AG08395 (cell line): ENCODE measurements at regions not wholly inside any gene's neighbourhood (a gene's known extent, or its start where the extent isn't known, plus 50 kb on each side); places are given as distances from the start of the nearest gene placed in this dataset.

Experiments
- DNase-seq: peaks from one replicate; pipeline ENCODE4 v3.0.0; 2012; ENCODE audit warnings: mixed read lengths, low spot score

GRCh38 chr1:193435781-193436180 lies 249.4 kb upstream of the B3GALT2 start:
- DNase-seq, result no peak

- DNase-seq, result no peak
Measured at GRCh38 chr1:193434319-193434718, 247.9 kb upstream of the B3GALT2 start.

GRCh38 chr1:193433599-193433998 lies 247.2 kb upstream of the B3GALT2 start:
- no peak for DNase-seq

GRCh38 chr1:193432979-193433587 lies 246.7 kb upstream of the B3GALT2 start:
- no peak for DNase-seq

GRCh38 chr1:193431265-193431977 lies 245.0 kb upstream of the B3GALT2 start:
- DNase-seq, result no peak

GRCh38 chr1:193427524-193427923 lies 241.1 kb upstream of the B3GALT2 start:
- DNase-seq, result no peak

- DNase-seq, result no peak
Measured at GRCh38 chr1:193426061-193426460, 239.6 kb upstream of the B3GALT2 start.

- no peak for DNase-seq
Measured at GRCh38 chr1:193421487-193421886, 235.1 kb upstream of the B3GALT2 start.

- no peak for DNase-seq
Measured at GRCh38 chr1:193419295-193419694, 232.9 kb upstream of the B3GALT2 start.

GRCh38 chr1:193418745-193419058 lies 232.3 kb upstream of the B3GALT2 start:
- no peak for DNase-seq

- DNase-seq, result peak; percentile 32
Measured at GRCh38 chr1:193417945-193418744, 231.7 kb upstream of the B3GALT2 start.

GRCh38 chr1:193417403-193417802 lies 231.0 kb upstream of the B3GALT2 start:
- no peak for DNase-seq

GRCh38 chr1:193416226-193417024 lies 230.0 kb upstream of the B3GALT2 start:
- no peak for DNase-seq

- DNase-seq, result no peak
Measured at GRCh38 chr1:193415256-193415655, 228.8 kb upstream of the B3GALT2 start.

- DNase-seq, result no peak
Measured at GRCh38 chr1:193413376-193413775, 227.0 kb upstream of the B3GALT2 start.

- DNase-seq, result no peak
Measured at GRCh38 chr1:193412748-193413147, 226.3 kb upstream of the B3GALT2 start.

GRCh38 chr1:193411714-193412113 lies 225.3 kb upstream of the B3GALT2 start:
- DNase-seq, result no peak

- DNase-seq, result no peak
Measured at GRCh38 chr1:193411215-193411614, 224.8 kb upstream of the B3GALT2 start.

- peak; percentile 37 for DNase-seq
Measured at GRCh38 chr1:193408782-193409293, 222.4 kb upstream of the B3GALT2 start.

GRCh38 chr1:193406901-193407300 lies 220.5 kb upstream of the B3GALT2 start:
- peak; percentile 36 for DNase-seq

- no peak for DNase-seq
Measured at GRCh38 chr1:193404236-193404635, 217.8 kb upstream of the B3GALT2 start.

- no peak for DNase-seq
Measured at GRCh38 chr1:193402977-193403376, 216.6 kb upstream of the B3GALT2 start.
